GM12865 (cell line): ENCODE measurements at regions not wholly inside any gene's neighbourhood (a gene's known extent, or its start where the extent isn't known, plus 50 kb on each side); places are given as distances from the start of the nearest gene placed in this dataset.

Source experiments
- DNase-seq: peaks from one replicate; pipeline ENCODE4 v3.0.0; 2010; ENCODE audit warnings: low read depth
- H3K4me3 ChIP-seq: 2 replicates; pipeline ENCODE4 v1.5.1; 2011; ENCODE audit warnings: mild to moderate bottlenecking, low read depth, low read length, control low read depth
- TF ChIP-seq, protein P1 (sequence below): IDR thresholded peaks from 2 replicates; pipeline ENCODE4 v1.5.1; 2011; ENCODE audit warnings: low read length, control low read depth, low read depth, inconsistent platforms; ENCODE audit not compliant: insufficient read depth; ENCODE audit errors: missing control alignments

DNA sequence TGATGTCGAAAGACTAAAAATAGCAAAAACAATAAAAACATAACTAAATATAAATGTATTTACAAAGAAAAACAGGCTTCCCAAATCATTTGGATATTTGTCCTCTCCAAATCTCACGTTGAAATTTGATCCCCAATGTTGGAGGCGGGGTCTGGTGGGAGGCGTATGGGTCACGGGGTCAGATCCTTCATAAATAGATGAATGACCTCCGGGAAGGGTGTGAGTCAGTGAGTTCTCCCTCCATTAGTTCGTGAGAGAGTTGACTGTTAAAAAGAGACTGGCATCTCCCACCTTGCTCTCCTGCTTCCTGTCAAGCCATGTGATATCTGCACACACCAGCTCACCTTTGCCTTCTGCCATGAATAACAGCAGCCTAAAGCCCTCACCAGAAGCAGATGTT lies 703.0 kb downstream of the TMEM182 start:
- H3K4me3 ChIP-seq = no peak overlapping the region
- TF ChIP-seq, protein P1, sequence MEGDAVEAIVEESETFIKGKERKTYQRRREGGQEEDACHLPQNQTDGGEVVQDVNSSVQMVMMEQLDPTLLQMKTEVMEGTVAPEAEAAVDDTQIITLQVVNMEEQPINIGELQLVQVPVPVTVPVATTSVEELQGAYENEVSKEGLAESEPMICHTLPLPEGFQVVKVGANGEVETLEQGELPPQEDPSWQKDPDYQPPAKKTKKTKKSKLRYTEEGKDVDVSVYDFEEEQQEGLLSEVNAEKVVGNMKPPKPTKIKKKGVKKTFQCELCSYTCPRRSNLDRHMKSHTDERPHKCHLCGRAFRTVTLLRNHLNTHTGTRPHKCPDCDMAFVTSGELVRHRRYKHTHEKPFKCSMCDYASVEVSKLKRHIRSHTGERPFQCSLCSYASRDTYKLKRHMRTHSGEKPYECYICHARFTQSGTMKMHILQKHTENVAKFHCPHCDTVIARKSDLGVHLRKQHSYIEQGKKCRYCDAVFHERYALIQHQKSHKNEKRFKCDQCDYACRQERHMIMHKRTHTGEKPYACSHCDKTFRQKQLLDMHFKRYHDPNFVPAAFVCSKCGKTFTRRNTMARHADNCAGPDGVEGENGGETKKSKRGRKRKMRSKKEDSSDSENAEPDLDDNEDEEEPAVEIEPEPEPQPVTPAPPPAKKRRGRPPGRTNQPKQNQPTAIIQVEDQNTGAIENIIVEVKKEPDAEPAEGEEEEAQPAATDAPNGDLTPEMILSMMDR = no peak
- no peak for DNase-seq

GRCh38 chr2:103469800-103470199 lies 708.0 kb downstream of the TMEM182 start:
- no peak for DNase-seq
- H3K4me3 ChIP-seq = no peak overlapping the region
- TF ChIP-seq, protein P1 = no peak

DNA sequence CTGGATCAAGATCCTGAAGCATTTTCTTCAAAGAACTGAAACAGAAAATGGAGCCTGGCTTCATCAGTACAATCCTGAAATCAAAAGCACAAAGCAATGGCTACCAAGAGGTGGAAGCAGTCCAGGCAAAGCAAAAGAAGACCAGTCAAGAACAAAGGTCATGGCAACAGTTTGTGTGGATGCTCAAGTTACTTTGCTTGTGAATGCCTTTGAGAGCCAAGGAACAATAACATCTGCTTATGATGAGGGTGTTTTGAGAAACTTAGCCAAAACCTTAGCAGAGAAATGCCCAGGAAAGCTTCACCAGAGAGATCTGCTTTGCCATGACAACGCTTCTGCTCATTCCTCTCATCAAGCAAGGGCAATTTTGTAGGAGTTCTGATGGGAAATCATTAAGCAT lies 723.1 kb downstream of the TMEM182 start:
- TF ChIP-seq, protein P1 = no peak
- DNase-seq = no peak
- no peak overlapping the region for H3K4me3 ChIP-seq

DNA sequence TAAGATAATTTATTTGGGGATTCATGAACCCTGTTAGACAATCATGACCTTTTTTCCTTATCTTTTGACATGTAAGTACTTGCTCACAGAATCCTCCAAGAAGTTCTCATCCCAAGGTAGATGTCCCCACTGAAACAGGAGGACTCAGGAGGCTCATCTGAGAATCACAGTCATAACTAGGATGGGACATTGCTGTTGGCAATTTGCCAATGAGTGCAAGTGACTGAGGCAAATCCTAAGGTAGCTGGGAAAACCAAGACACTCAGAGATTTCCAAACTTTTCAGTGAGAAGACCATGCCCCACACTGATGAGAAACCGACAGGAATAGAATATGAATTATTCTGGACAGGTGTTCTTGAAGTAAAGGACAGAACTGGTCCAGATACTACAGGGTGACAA lies 735.0 kb downstream of the TMEM182 start:
- DNase-seq = no peak
- TF ChIP-seq, protein P1 = no peak
- no peak overlapping the region for H3K4me3 ChIP-seq

DNA sequence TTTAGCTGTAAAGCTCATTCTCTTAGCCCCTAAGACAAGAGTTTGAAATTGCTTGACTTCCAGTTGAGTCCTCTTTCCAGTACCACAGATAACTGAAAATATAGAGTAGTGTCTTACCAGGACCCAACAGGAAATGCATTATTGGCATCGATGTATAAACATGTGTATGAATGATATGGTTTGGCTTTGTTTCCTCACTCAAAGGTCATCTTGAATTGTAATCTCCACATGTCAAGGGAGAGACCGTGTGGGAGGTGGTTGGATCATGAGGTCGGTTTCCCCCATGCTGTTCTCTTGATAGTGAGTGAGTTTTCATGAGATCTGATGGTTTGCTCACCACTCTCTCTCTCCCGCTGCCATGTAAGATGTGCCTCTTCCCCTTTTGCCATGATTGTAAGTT lies 745.0 kb downstream of the TMEM182 start:
- TF ChIP-seq, protein P1 = no peak
- H3K4me3 ChIP-seq = no peak overlapping the region
- DNase-seq = no peak

DNA sequence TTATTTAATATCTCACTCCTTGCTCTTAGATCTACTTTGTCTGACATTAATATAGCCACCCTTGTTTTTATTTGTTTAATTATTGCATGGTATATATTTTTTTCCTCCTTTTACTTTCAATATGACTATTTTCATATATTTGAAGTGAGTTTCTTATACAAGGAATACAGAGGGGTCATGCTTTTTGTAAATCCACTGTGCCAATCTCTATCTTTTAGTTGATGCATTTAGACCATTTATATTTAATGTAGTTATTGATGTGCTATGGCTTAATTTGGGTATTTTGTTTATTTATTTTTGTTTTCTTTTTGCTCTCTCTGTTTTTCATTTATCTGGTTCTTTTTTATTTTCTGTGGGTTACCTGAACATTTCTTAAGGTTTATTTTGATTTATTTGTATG lies 750.6 kb downstream of the TMEM182 start:
- H3K4me3 ChIP-seq = no peak overlapping the region
- DNase-seq = no peak
- TF ChIP-seq, protein P1 = no peak

- no peak overlapping the region for H3K4me3 ChIP-seq
- TF ChIP-seq, protein P1 = no peak
- DNase-seq = no peak
Observed at GRCh38 chr2:103520547-103520946, 758.7 kb downstream of the TMEM182 start.
